Fibroblast of lung (primary cell): ENCODE measurements at regions not wholly inside any gene's neighbourhood (a gene's known extent, or its start where the extent isn't known, plus 50 kb on each side); places are given as distances from the start of the nearest gene placed in this dataset.

ENCODE experiments used
- DNase-seq, 2 donors: peaks; one replicate each; pipeline versions ENCODE4 v3.0.0 to v3.0.0-alpha.2; 2010; ENCODE audit warnings: low read depth in 2 of 2
- H2AFZ ChIP-seq: 2 replicates; pipeline ENCODE4 v1.5.1; 2012; ENCODE audit warnings: low read length, control low read depth, inconsistent platforms
- H3K27ac ChIP-seq: 2 replicates; pipeline ENCODE4 v1.5.1; 2011; ENCODE audit warnings: low read length, control low read depth; ENCODE audit not compliant: insufficient read depth
- H3K27me3 ChIP-seq: 2 replicates; pipeline ENCODE4 v1.5.1; 2011; ENCODE audit warnings: mild to moderate bottlenecking, low read length; ENCODE audit not compliant: control insufficient read depth, insufficient read depth
- H3K36me3 ChIP-seq: 2 replicates; pipeline ENCODE4 v1.5.1; 2011; ENCODE audit warnings: low read length; ENCODE audit not compliant: control insufficient read depth, insufficient read depth
- H3K4me1 ChIP-seq: 2 replicates; pipeline ENCODE4 v1.5.1; 2011; ENCODE audit warnings: low read length; ENCODE audit not compliant: control insufficient read depth, insufficient read depth; ENCODE audit errors: extremely low read depth
- H3K4me2 ChIP-seq: 2 replicates; pipeline ENCODE4 v1.5.1; 2011; ENCODE audit warnings: low read length, control low read depth; ENCODE audit not compliant: insufficient read depth; ENCODE audit errors: extremely low read depth
- H3K4me3 ChIP-seq, 4 experiments: fragments of 200-600 bp in 1 of 4; sonication (generic) in 1 of 4; replicated peaks in 1 of 4; 2 replicates each; pipeline ENCODE4 v1.5.1; 2011 to 2016; ENCODE audit warnings: low read length in 4 of 4, low read depth in 3 of 4, mild to moderate bottlenecking in 3 of 4, control low read depth in 2 of 4, inconsistent platforms in 1 of 4, mixed read lengths in 1 of 4; ENCODE audit not compliant: insufficient read depth in 1 of 4; ENCODE audit errors: control extremely low read depth in 1 of 4
- H3K79me2 ChIP-seq: 2 replicates; pipeline ENCODE4 v1.5.1; 2012; ENCODE audit warnings: mild to moderate bottlenecking, low read length, inconsistent platforms; ENCODE audit not compliant: control insufficient read depth, insufficient read depth
- H3K9ac ChIP-seq: 2 replicates; pipeline ENCODE4 v1.5.1; 2011; ENCODE audit warnings: mild to moderate bottlenecking, low read length, control low read depth; ENCODE audit not compliant: insufficient read depth
- H3K9me3 ChIP-seq: 2 replicates; pipeline ENCODE4 v1.5.1; 2012; ENCODE audit warnings: low read depth, low read length; ENCODE audit not compliant: control insufficient read depth, insufficient read depth
- H4K20me1 ChIP-seq: 2 replicates; pipeline ENCODE4 v1.5.1; 2011; ENCODE audit warnings: low read length; ENCODE audit not compliant: control insufficient read depth, insufficient read depth; ENCODE audit errors: extremely low read depth
- CTCF ChIP-seq, 2 donors: IDR thresholded peaks in 1 of 2; conservative IDR thresholded peaks in 1 of 2; 1 replicate in 1 of 2; 2 replicates in 1 of 2; pipeline ENCODE4 v1.5.1; 2011 to 2012; ENCODE audit warnings: low read length in 2 of 2, control low read depth in 1 of 2, inconsistent platforms in 1 of 2, low read depth in 1 of 2, mild to moderate bottlenecking in 1 of 2
- EZH2 ChIP-seq: IDR thresholded peaks from 2 replicates; pipeline ENCODE4 v1.5.1; 2012; ENCODE audit warnings: low read length, control low read depth, mild to moderate bottlenecking; ENCODE audit errors: missing control alignments

GRCh38 chr1:50279622-50280330, 143.5 kb downstream of the DMRTA2 start:
- Histone ChIP-seq H3K79me2 (no peaks in the 10 kb centered on the region), H3K4me2 (no peak overlapping the region), H3K4me3 (no peak overlapping the region), H3K27me3 (no peaks in the 10 kb centered on the region), H3K4me1 (no peaks in the 10 kb centered on the region), H3K9me3 (no peaks in the 10 kb centered on the region), H3K27ac (no peak overlapping the region), H3K9ac (no peak overlapping the region), H3K36me3 (no peaks in the 10 kb centered on the region), H4K20me1 (no peaks in the 10 kb centered on the region), H2AFZ (no peak overlapping the region)
- peak in 1 of 2 donors; percentile 3 for DNase-seq
- TF ChIP-seq CTCF (conservative IDR thresholded peaks at IDR 0.05 in 1 of 2, IDR thresholded peaks at IDR 0.05 in 1 of 2; ENCODE audit: low read depth in 1 of 2, low read length in 2 of 2) = no peak
- TF ChIP-seq EZH2 = no peak

- no peak for TF ChIP-seq CTCF (conservative IDR thresholded peaks at IDR 0.05 in 1 of 2, IDR thresholded peaks at IDR 0.05 in 1 of 2; ENCODE audit: low read depth in 1 of 2, low read length in 2 of 2)
- TF ChIP-seq EZH2 = no peak
- H4K20me1 ChIP-seq = no peaks in the 10 kb centered on the region
- no peaks in the 10 kb centered on the region for H3K4me1 ChIP-seq
Observed at GRCh38 chr1:50278961-50279360, 144.3 kb downstream of the DMRTA2 start.

GRCh38 chr1:50278410-50278809, 144.8 kb downstream of the DMRTA2 start:
- Histone ChIP-seq H3K27ac (no peak overlapping the region), H3K9ac (no peak overlapping the region), H3K4me2 (no peak overlapping the region), H3K36me3 (no peaks in the 10 kb centered on the region), H2AFZ (no peak overlapping the region), H4K20me1 (no peaks in the 10 kb centered on the region), H3K4me1 (no peaks in the 10 kb centered on the region), H3K27me3 (no peaks in the 10 kb centered on the region), H3K4me3 (no peak overlapping the region), H3K79me2 (no peaks in the 10 kb centered on the region), H3K9me3 (no peaks in the 10 kb centered on the region)
- no peak for DNase-seq
- TF ChIP-seq EZH2 = no peak
- no peak for TF ChIP-seq CTCF (conservative IDR thresholded peaks at IDR 0.05 in 1 of 2, IDR thresholded peaks at IDR 0.05 in 1 of 2; ENCODE audit: low read depth in 1 of 2, low read length in 2 of 2)

More at GRCh38 chr1:50278961-50279360, 144.3 kb downstream of the DMRTA2 start:
- Histone ChIP-seq H3K79me2 (no peaks in the 10 kb centered on the region), H3K4me2 (no peak overlapping the region), H3K27ac (no peak overlapping the region), H3K27me3 (no peaks in the 10 kb centered on the region), H3K9me3 (no peaks in the 10 kb centered on the region), H3K36me3 (no peaks in the 10 kb centered on the region), H3K9ac (no peak overlapping the region), H2AFZ (no peak overlapping the region), H3K4me3 (no peak overlapping the region)
- no peak for DNase-seq
